GM12891 (cell line): ENCODE measurements at regions not wholly inside any gene's neighbourhood (a gene's known extent, or its start where the extent isn't known, plus 50 kb on each side); places are given as distances from the start of the nearest gene placed in this dataset.
"Not testable (repeated sequence)": the region's sequence is repeated elsewhere in the genome, so short reads cannot be mapped to it uniquely, and the experiment has no call there.

Experiments used
- PAX5 ChIP-seq: IDR thresholded peaks from 2 replicates; pipeline ENCODE4 v1.6.1; 2011; ENCODE audit warnings: low read length, moderate library complexity, mild to moderate bottlenecking; ENCODE audit not compliant: insufficient read depth, severe bottlenecking
- POLR2A ChIP-seq: IDR thresholded peaks from 2 replicates; pipeline ENCODE4 v1.6.1; 2011; ENCODE audit warnings: low read depth, low read length, control low read depth
- POLR2AphosphoS5 ChIP-seq: IDR thresholded peaks from 2 replicates; pipeline ENCODE4 v1.6.1; 2011; ENCODE audit warnings: low read depth, low read length, control low read depth
- TAF1 ChIP-seq: IDR thresholded peaks from 2 replicates; pipeline ENCODE4 v1.6.1; 2011; ENCODE audit warnings: low read depth, low read length, control low read depth

GRCh38 chr3:171924864-171925263, 81.7 kb downstream of the TMEM212 start:
- not testable (repeated sequence) for TF ChIP-seq POLR2AphosphoS5, POLR2A, PAX5, TAF1
